Panc1 (cell line): ENCODE measurements at regions not wholly inside any gene's neighbourhood (a gene's known extent, or its start where the extent isn't known, plus 50 kb on each side); places are given as distances from the start of the nearest gene placed in this dataset.

ENCODE experiments used
- ATAC-seq: fragments of 200-7000 bp; cut with Tn5 transposase; 2 replicates; pipeline ENCODE4 v1.9.1; 2020; ENCODE audit warnings: mild to moderate bottlenecking, moderate library complexity
- BruUV-seq: library from RNA; stranded (reverse); fragments of 400-500 nt; replicated peaks from 2 replicates; lab custom pipeline; 2021; lab: Mats Ljungman, UMichigan
- CTCF ChIA-PET: fragments of 300-600 bp; sonication (Branson Sonifier 250); formaldehyde crosslinking; loops from one replicate; lab custom pipeline; 2022; ENCODE audit warnings: antibody characterized with exemption; lab: Charles Lee
- POLR2A ChIA-PET: fragments of 300-600 bp; sonication (Branson Sonifier 250); formaldehyde crosslinking; loops from one replicate; lab custom pipeline; 2022; ENCODE audit warnings: antibody characterized with exemption; lab: Charles Lee
- DNase-seq: peaks from one replicate; pipeline ENCODE4 v3.0.0-alpha.2; 2010; ENCODE audit warnings: low read depth, low spot score
- H3K27ac ChIP-seq: 2 replicates; pipeline ENCODE4 v1.5.1; 2011; ENCODE audit warnings: mild to moderate bottlenecking, low read length, inconsistent platforms
- H3K27me3 ChIP-seq: fragments of 200-500 bp; sonication (Bioruptor generic); 2 replicates; pipeline ENCODE4 v1.6.0; 2014; ENCODE audit warnings: low read length, inconsistent platforms; ENCODE audit not compliant: control insufficient read depth, insufficient read depth
- H3K36me3 ChIP-seq: fragments of 200-500 bp; sonication (Bioruptor generic); 2 replicates; pipeline ENCODE4 v1.5.1; 2014; ENCODE audit warnings: inconsistent platforms, mild to moderate bottlenecking, low read length, moderate library complexity; ENCODE audit not compliant: control insufficient read depth, insufficient read depth
- H3K4me1 ChIP-seq: 2 replicates; pipeline ENCODE4 v1.5.1; 2011; ENCODE audit warnings: inconsistent platforms, mild to moderate bottlenecking, low read length, moderate library complexity; ENCODE audit not compliant: control insufficient read depth, insufficient read depth
- H3K4me3 ChIP-seq, 2 experiments: 2 replicates each; pipeline ENCODE4 v1.5.1; 2011 to 2012; ENCODE audit warnings: low read depth in 2 of 2, low read length in 2 of 2, mild to moderate bottlenecking in 2 of 2, inconsistent platforms in 1 of 2, moderate library complexity in 1 of 2
- H3K9me3 ChIP-seq: fragments of 200-500 bp; sonication (Bioruptor generic); 2 replicates; pipeline ENCODE4 v1.5.1; 2014; ENCODE audit warnings: low read depth, mild to moderate bottlenecking, inconsistent platforms, low read length, moderate library complexity; ENCODE audit not compliant: control insufficient read depth, insufficient read depth
- POLR2AphosphoS5 ChIP-seq: IDR thresholded peaks from 2 replicates; pipeline ENCODE4 v1.6.1; 2012; ENCODE audit warnings: mild to moderate bottlenecking, low read depth, low read length, moderate library complexity
- SIN3A ChIP-seq: IDR thresholded peaks from 2 replicates; pipeline ENCODE4 v1.6.1; 2012; ENCODE audit warnings: low read depth, mild to moderate bottlenecking, low read length, moderate library complexity, borderline replicate concordance; ENCODE audit not compliant: insufficient read depth
- TCF7L2 ChIP-seq: IDR thresholded peaks from 2 replicates; pipeline ENCODE4 v1.6.1; 2011; ENCODE audit warnings: mild to moderate bottlenecking, low read depth, low read length, inconsistent platforms
- in situ Hi-C: cut with HindIII; loops from 2 replicates; pipeline ENCODE4 v1.10.0; 2016; ENCODE audit warnings: low sequenced_read_pairs, low pct_unique_long_range_greater_than_20kb
- intact Hi-C: fragments of 100-400 bp; cut with micrococcal nuclease; formaldehyde crosslinking; loops from one replicate; pipeline ENCODE4 v1.10.0; 2022; ENCODE audit not compliant: unreplicated experiment
- TF ChIP-seq, protein P1 (sequence below), 2 experiments: IDR thresholded peaks; 2 replicates each; pipeline ENCODE4 v1.6.1; 2011 to 2012; ENCODE audit warnings: low read depth in 2 of 2, control low read depth in 1 of 2, low read length in 1 of 2, mild to moderate bottlenecking in 1 of 2, moderate library complexity in 1 of 2; ENCODE audit not compliant: insufficient read depth in 1 of 2
- TF ChIP-seq, protein P2 (sequence below): fragments of 450-650 bp; IDR thresholded peaks from 2 replicates; pipeline ENCODE4 v1.5.1; 2017; ENCODE audit warnings: mild to moderate bottlenecking

DNA sequence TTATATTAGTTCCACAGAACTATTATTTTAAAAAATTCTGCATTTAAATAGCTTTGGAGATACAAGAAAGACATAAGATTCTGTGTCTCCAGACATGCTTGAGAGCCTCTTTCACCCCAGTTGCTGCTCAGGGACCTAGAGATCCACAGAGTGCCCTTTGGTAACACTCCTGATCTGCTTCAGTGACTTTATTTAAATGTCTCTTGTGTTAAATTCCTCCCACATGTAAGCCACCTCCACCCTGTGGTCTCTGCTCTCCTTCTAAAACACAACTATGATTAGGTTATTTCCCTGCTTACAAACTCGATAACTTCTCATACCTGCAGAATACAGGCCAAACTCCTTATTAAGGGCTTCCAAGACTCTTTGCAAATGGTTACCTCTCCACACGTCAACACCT, 141.0 kb downstream of the RFC3 start:
- intact Hi-C loops (no loop called here), in situ Hi-C loops (no loop called here)
- TF ChIP-seq TCF7L2 (no peak), SIN3A (no peak), POLR2AphosphoS5 (no peak)
- TF ChIP-seq, protein P1, sequence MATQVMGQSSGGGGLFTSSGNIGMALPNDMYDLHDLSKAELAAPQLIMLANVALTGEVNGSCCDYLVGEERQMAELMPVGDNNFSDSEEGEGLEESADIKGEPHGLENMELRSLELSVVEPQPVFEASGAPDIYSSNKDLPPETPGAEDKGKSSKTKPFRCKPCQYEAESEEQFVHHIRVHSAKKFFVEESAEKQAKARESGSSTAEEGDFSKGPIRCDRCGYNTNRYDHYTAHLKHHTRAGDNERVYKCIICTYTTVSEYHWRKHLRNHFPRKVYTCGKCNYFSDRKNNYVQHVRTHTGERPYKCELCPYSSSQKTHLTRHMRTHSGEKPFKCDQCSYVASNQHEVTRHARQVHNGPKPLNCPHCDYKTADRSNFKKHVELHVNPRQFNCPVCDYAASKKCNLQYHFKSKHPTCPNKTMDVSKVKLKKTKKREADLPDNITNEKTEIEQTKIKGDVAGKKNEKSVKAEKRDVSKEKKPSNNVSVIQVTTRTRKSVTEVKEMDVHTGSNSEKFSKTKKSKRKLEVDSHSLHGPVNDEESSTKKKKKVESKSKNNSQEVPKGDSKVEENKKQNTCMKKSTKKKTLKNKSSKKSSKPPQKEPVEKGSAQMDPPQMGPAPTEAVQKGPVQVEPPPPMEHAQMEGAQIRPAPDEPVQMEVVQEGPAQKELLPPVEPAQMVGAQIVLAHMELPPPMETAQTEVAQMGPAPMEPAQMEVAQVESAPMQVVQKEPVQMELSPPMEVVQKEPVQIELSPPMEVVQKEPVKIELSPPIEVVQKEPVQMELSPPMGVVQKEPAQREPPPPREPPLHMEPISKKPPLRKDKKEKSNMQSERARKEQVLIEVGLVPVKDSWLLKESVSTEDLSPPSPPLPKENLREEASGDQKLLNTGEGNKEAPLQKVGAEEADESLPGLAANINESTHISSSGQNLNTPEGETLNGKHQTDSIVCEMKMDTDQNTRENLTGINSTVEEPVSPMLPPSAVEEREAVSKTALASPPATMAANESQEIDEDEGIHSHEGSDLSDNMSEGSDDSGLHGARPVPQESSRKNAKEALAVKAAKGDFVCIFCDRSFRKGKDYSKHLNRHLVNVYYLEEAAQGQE (IDR thresholded peaks at IDR 0.05; ENCODE audit: insufficient read depth in 1 of 2, low read depth in 2 of 2, low read length in 1 of 2): no peak
- TF ChIP-seq, protein P2, sequence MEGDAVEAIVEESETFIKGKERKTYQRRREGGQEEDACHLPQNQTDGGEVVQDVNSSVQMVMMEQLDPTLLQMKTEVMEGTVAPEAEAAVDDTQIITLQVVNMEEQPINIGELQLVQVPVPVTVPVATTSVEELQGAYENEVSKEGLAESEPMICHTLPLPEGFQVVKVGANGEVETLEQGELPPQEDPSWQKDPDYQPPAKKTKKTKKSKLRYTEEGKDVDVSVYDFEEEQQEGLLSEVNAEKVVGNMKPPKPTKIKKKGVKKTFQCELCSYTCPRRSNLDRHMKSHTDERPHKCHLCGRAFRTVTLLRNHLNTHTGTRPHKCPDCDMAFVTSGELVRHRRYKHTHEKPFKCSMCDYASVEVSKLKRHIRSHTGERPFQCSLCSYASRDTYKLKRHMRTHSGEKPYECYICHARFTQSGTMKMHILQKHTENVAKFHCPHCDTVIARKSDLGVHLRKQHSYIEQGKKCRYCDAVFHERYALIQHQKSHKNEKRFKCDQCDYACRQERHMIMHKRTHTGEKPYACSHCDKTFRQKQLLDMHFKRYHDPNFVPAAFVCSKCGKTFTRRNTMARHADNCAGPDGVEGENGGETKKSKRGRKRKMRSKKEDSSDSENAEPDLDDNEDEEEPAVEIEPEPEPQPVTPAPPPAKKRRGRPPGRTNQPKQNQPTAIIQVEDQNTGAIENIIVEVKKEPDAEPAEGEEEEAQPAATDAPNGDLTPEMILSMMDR: no peak
- H3K9me3 ChIP-seq: no peaks in the 10 kb centered on the region
- H3K27ac ChIP-seq: no peak overlapping the region
- ATAC-seq (no peak), DNase-seq (no peak)
- ChIA-PET CTCF (no interaction called here), POLR2A (no interaction called here)
- no peaks in the 10 kb centered on the region for H3K36me3 ChIP-seq
- no peak overlapping the region for H3K4me3 ChIP-seq
- no peaks in the 10 kb centered on the region for H3K27me3 ChIP-seq
- H3K4me1 ChIP-seq: no peaks in the 10 kb centered on the region
- no TSS peak for BruUV-seq

DNA sequence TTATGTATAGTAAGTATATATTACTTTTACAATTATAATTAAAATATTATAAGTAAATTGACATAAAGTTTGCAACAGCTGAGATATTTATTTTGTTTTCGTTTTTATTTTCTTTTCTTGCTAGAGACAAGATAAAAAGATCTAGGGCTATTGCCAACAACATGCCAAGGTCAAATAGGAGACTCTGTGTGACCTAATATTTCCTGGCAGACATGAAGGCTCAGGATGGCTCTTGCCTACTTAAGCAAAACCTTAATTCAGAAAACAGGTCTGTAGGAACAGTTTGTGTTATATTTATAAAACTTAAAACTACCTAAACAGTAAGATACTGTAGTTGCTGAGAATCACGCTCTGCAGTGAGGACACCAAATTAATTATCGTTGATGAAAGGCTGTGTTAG, 145.2 kb downstream of the RFC3 start:
- H3K4me3 ChIP-seq: no peak overlapping the region
- DNase-seq (no peak), ATAC-seq (no peak)
- POLR2A ChIA-PET: no interaction called here
- no TSS peak for BruUV-seq
- CTCF ChIA-PET: no interaction called here
- H3K27ac ChIP-seq: no peak overlapping the region
- H3K36me3 ChIP-seq: no peaks in the 10 kb centered on the region
- no peaks in the 10 kb centered on the region for H3K27me3 ChIP-seq
- no peaks in the 10 kb centered on the region for H3K9me3 ChIP-seq
- H3K4me1 ChIP-seq: no peaks in the 10 kb centered on the region
- in situ Hi-C loops: no loop called here
- TF ChIP-seq SIN3A: no peak
- TF ChIP-seq, protein P1 (IDR thresholded peaks at IDR 0.05; ENCODE audit: insufficient read depth in 1 of 2, low read depth in 2 of 2, low read length in 1 of 2): no peak
- TF ChIP-seq, protein P2: no peak
- no peak for TF ChIP-seq TCF7L2
- no peak for TF ChIP-seq POLR2AphosphoS5
- intact Hi-C loops: no loop called here
